ENCODE measurements at regions not wholly inside any gene's neighbourhood (a gene's known extent, or its start where the extent isn't known, plus 50 kb on each side); places are given as distances from the start of the nearest gene placed in this dataset.

DNA sequence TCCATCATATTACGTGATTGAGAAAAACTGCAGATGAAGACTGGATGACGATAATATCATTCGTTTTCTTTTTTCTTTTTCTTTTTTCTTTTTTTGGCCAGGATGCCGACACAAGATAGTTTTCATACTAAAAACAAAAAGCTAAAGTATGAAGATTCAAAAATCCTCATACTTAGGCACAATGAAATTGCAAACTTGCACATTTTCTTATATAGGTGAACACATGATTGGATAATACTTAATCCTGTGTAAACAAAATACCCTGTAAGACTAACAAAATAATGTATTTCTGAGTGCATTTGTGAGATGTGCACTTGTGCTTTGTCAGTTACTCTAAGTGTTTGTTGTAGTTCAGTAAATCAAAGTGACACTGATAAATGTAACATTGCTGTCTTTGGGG lies 568.9 kb downstream of the ANKRD50 start:
- no peaks in the 10 kb centered on the region for H3K4me1 ChIP-seq (ENCODE audit: control insufficient read depth, extremely low read depth, insufficient read depth, low read length)
- H2AFZ ChIP-seq (ENCODE audit: control insufficient read depth, low read length), result no peak overlapping the region
- H3K9me3 ChIP-seq (ENCODE audit: control insufficient read depth, low read depth, low read length), result no peaks in the 10 kb centered on the region
- DNase-seq (ENCODE audit: low read depth, low spot score) (no peak), FAIRE-seq (no peak)
- no peak for TF ChIP-seq EZH2 (IDR thresholded peaks at IDR 0.05; ENCODE audit: low read length)
- TF ChIP-seq, protein P1, sequence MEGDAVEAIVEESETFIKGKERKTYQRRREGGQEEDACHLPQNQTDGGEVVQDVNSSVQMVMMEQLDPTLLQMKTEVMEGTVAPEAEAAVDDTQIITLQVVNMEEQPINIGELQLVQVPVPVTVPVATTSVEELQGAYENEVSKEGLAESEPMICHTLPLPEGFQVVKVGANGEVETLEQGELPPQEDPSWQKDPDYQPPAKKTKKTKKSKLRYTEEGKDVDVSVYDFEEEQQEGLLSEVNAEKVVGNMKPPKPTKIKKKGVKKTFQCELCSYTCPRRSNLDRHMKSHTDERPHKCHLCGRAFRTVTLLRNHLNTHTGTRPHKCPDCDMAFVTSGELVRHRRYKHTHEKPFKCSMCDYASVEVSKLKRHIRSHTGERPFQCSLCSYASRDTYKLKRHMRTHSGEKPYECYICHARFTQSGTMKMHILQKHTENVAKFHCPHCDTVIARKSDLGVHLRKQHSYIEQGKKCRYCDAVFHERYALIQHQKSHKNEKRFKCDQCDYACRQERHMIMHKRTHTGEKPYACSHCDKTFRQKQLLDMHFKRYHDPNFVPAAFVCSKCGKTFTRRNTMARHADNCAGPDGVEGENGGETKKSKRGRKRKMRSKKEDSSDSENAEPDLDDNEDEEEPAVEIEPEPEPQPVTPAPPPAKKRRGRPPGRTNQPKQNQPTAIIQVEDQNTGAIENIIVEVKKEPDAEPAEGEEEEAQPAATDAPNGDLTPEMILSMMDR (optimal IDR thresholded peaks at IDR 0.05 in 1 of 3, IDR thresholded peaks at IDR 0.05 in 1 of 3, conservative IDR thresholded peaks at IDR 0.05 in 1 of 3; ENCODE audit: extremely low read depth in 1 of 3, insufficient read depth in 2 of 3, low read length in 3 of 3), result no peak
- no peaks in the 10 kb centered on the region for H3K79me2 ChIP-seq (ENCODE audit: control insufficient read depth, insufficient read depth, low read length)
- no peaks in the 10 kb centered on the region for H3K27me3 ChIP-seq (ENCODE audit: control insufficient read depth, extremely low read depth, insufficient read depth, low read length)
- H4K20me1 ChIP-seq (ENCODE audit: control insufficient read depth, extremely low read depth, insufficient read depth, low read length), result no peaks in the 10 kb centered on the region
- H3K9ac ChIP-seq (ENCODE audit: control insufficient read depth, extremely low read depth, insufficient read depth, low read length), result no peak overlapping the region
- H3K36me3 ChIP-seq (ENCODE audit: control insufficient read depth in 2 of 2, extremely low read depth in 1 of 2, insufficient read depth in 2 of 2, low read length in 2 of 2), result no peaks in the 10 kb centered on the region
- no peaks in the 10 kb centered on the region for H3K9me1 ChIP-seq (ENCODE audit: control insufficient read depth, extremely low read depth, insufficient read depth, low read length)
- H3K4me3 ChIP-seq (ENCODE audit: control insufficient read depth in 2 of 3, extremely low read depth in 1 of 3, insufficient read depth in 2 of 3, low read depth in 1 of 3, low read length in 3 of 3), result no peak overlapping the region
- no peak overlapping the region for H3K27ac ChIP-seq (ENCODE audit: control insufficient read depth, insufficient read depth, low read length)
- dilution Hi-C loops (cut with MboI; ENCODE audit: extremely low pct_ligation_motif_present, low sequenced_read_pairs), result no loop called here
- H3K4me2 ChIP-seq (ENCODE audit: control insufficient read depth, extremely low read depth, insufficient read depth, low read depth, low read length), result no peak overlapping the region

- FAIRE-seq, result no peak
- Histone ChIP-seq H4K20me1 (ENCODE audit: control insufficient read depth, extremely low read depth, insufficient read depth, low read length) (no peaks in the 10 kb centered on the region), H3K9me1 (ENCODE audit: control insufficient read depth, extremely low read depth, insufficient read depth, low read length) (no peaks in the 10 kb centered on the region), H3K9me3 (ENCODE audit: control insufficient read depth, low read depth, low read length) (no peaks in the 10 kb centered on the region), H3K9ac (ENCODE audit: control insufficient read depth, extremely low read depth, insufficient read depth, low read length) (no peak overlapping the region), H3K4me2 (ENCODE audit: control insufficient read depth, extremely low read depth, insufficient read depth, low read depth, low read length) (peak overlapping the region; percentile 45), H2AFZ (ENCODE audit: control insufficient read depth, low read length) (peak overlapping the region; percentile 52), H3K4me1 (ENCODE audit: control insufficient read depth, extremely low read depth, insufficient read depth, low read length) (no peaks in the 10 kb centered on the region), H3K27me3 (ENCODE audit: control insufficient read depth, extremely low read depth, insufficient read depth, low read length) (no peaks in the 10 kb centered on the region), H3K27ac (ENCODE audit: control insufficient read depth, insufficient read depth, low read length) (no peak overlapping the region), H3K79me2 (ENCODE audit: control insufficient read depth, insufficient read depth, low read length) (no peaks in the 10 kb centered on the region), H3K4me3 (ENCODE audit: control insufficient read depth in 2 of 3, extremely low read depth in 1 of 3, insufficient read depth in 2 of 3, low read depth in 1 of 3, low read length in 3 of 3) (peak overlapping the region in 1 of 3 experiments; percentile 7), H3K36me3 (ENCODE audit: control insufficient read depth in 2 of 2, extremely low read depth in 1 of 2, insufficient read depth in 2 of 2, low read length in 2 of 2) (no peaks in the 10 kb centered on the region)
- no peak for DNase-seq (ENCODE audit: low read depth, low spot score)
- TF ChIP-seq, protein P1 (optimal IDR thresholded peaks at IDR 0.05 in 1 of 3, IDR thresholded peaks at IDR 0.05 in 1 of 3, conservative IDR thresholded peaks at IDR 0.05 in 1 of 3; ENCODE audit: extremely low read depth in 1 of 3, insufficient read depth in 2 of 3, low read length in 3 of 3), result no peak
- no peak for TF ChIP-seq EZH2 (IDR thresholded peaks at IDR 0.05; ENCODE audit: low read length)
- dilution Hi-C loops (cut with MboI; ENCODE audit: extremely low pct_ligation_motif_present, low sequenced_read_pairs), result no loop called here
Observed at GRCh38 chr4:124144238-124144654, 568.3 kb downstream of the ANKRD50 start.
